H1 (cell line): ENCODE measurements at regions not wholly inside any gene's neighbourhood (a gene's known extent, or its start where the extent isn't known, plus 50 kb on each side); places are given as distances from the start of the nearest gene placed in this dataset.

Source experiments
- CTCF ChIA-PET: fragments of 300-600 bp; sonication (Branson Sonifier 250); formaldehyde crosslinking; loops from one replicate; lab custom pipeline; 2021; ENCODE audit not compliant: partially characterized antibody; lab: Charles Lee
- POLR2A ChIA-PET: fragments of 300-600 bp; sonication (Branson Sonifier 250); formaldehyde crosslinking; loops from one replicate; lab custom pipeline; 2021; ENCODE audit warnings: inconsistent platforms; ENCODE audit not compliant: partially characterized antibody; lab: Charles Lee
- DNase-seq, 2 experiments: peaks; one replicate each; pipeline versions ENCODE4 v3.0.0 to v3.0.0-alpha.2; 2010 to 2022; ENCODE audit warnings: low spot score in 2 of 2, low read depth in 1 of 2, mixed read lengths in 1 of 2
- FAIRE-seq: peaks from 2 replicates; lab custom pipeline; 2011; peaks lifted over from hg19 to GRCh38; lab: Jason Lieb, UNC
- H2AFZ ChIP-seq: 2 replicates; pipeline ENCODE4 v1.8.1; 2012; ENCODE audit warnings: low read length, inconsistent platforms
- H2AK5ac ChIP-seq: 2 replicates; pipeline ENCODE4 v1.6.1; 2013; ENCODE audit warnings: low read depth, low read length
- H2BK120ac ChIP-seq: replicated peaks from 2 replicates; pipeline ENCODE3; 2013; ENCODE audit warnings: low read depth, low read length, inconsistent platforms
- H2BK12ac ChIP-seq: 2 replicates; pipeline ENCODE4 v1.6.1; 2013; ENCODE audit warnings: low read depth, low read length
- H2BK15ac ChIP-seq: 2 replicates; pipeline ENCODE4 v1.6.1; 2013; ENCODE audit warnings: low read length
- H2BK20ac ChIP-seq: 2 replicates; pipeline ENCODE4 v1.6.1; 2013; ENCODE audit warnings: low read length
- H2BK5ac ChIP-seq: 2 replicates; pipeline ENCODE4 v1.6.1; 2013; ENCODE audit warnings: low read depth, low read length
- H3K14ac ChIP-seq: 2 replicates; pipeline ENCODE4 v1.6.1; 2013; ENCODE audit warnings: inconsistent platforms; ENCODE audit not compliant: insufficient read length
- H3K18ac ChIP-seq: 2 replicates; pipeline ENCODE4 v1.6.1; 2013; ENCODE audit warnings: low read length; ENCODE audit errors: extremely low read depth
- H3K23ac ChIP-seq: 2 replicates; pipeline ENCODE4 v1.6.1; 2013; ENCODE audit warnings: inconsistent platforms; ENCODE audit not compliant: insufficient read length
- H3K23me2 ChIP-seq: 2 replicates; pipeline ENCODE4 v1.6.1; 2013; ENCODE audit warnings: low read depth, low read length
- H3K27ac ChIP-seq: 2 replicates; pipeline ENCODE4 v1.6.1; 2011; ENCODE audit warnings: low read depth, low read length, inconsistent platforms
- H3K27me3 ChIP-seq, 4 experiments: replicated peaks in 1 of 4; 1 replicate in 1 of 4; 2 replicates in 3 of 4; pipeline versions ENCODE4 v1.6.1 to v1.8.1; 2011 to 2013; ENCODE audit warnings: low read length in 3 of 4, mild to moderate bottlenecking in 3 of 4, inconsistent platforms in 2 of 4, mixed read lengths in 2 of 4, moderate library complexity in 1 of 4; ENCODE audit not compliant: control insufficient read depth in 3 of 4, insufficient read depth in 3 of 4; ENCODE audit errors: extremely low read depth in 1 of 4
- H3K36me3 ChIP-seq, 4 experiments: 2 replicates each; pipeline versions ENCODE4 v1.6.1 to v1.8.1; 2011 to 2013; ENCODE audit warnings: mild to moderate bottlenecking in 4 of 4, low read length in 3 of 4, moderate library complexity in 2 of 4, control low read depth in 1 of 4, inconsistent platforms in 1 of 4; ENCODE audit not compliant: insufficient read depth in 4 of 4, control insufficient read depth in 2 of 4
- H3K4ac ChIP-seq: replicated peaks from 2 replicates; pipeline ENCODE3; 2013; ENCODE audit warnings: low read length, low read depth, mixed read lengths, inconsistent platforms; ENCODE audit not compliant: insufficient read length
- H3K4me1 ChIP-seq, 4 experiments: replicated peaks in 1 of 4; 1 replicate in 1 of 4; 2 replicates in 3 of 4; pipeline versions ENCODE4 v1.6.1 to v1.8.1; 2011 to 2013; ENCODE audit warnings: low read length in 3 of 4, inconsistent platforms in 2 of 4, mixed read lengths in 1 of 4; ENCODE audit not compliant: insufficient read depth in 4 of 4, control insufficient read depth in 3 of 4
- H3K4me2 ChIP-seq, 2 experiments: 2 replicates each; pipeline versions ENCODE4 v1.6.1 to v1.8.1; 2011 to 2013; ENCODE audit warnings: low read depth in 2 of 2, low read length in 2 of 2, control low read depth in 1 of 2, inconsistent platforms in 1 of 2, mild to moderate bottlenecking in 1 of 2; ENCODE audit not compliant: insufficient read depth in 1 of 2
- H3K4me3 ChIP-seq, 4 experiments: fragments of 200-600, 300-600 bp in 1 of 4; sonication (generic), shearing (Covaris generic), sonication (Bioruptor Twin) in 1 of 4; 2 replicates each; pipeline versions ENCODE4 v1.5.1 to v1.8.1; 2011 to 2016; ENCODE audit warnings: low read length in 4 of 4, low read depth in 3 of 4, control low read depth in 2 of 4, inconsistent platforms in 2 of 4, mild to moderate bottlenecking in 2 of 4, mixed read lengths in 1 of 4, moderate library complexity in 1 of 4; ENCODE audit not compliant: insufficient read depth in 2 of 4; ENCODE audit errors: extremely low read depth in 1 of 4
- H3K56ac ChIP-seq: replicated peaks from 2 replicates; pipeline ENCODE3; 2013; ENCODE audit warnings: low read depth, mild to moderate bottlenecking, mixed read lengths, low read length, inconsistent platforms; ENCODE audit not compliant: insufficient read length
- H3K79me1 ChIP-seq: 2 replicates; pipeline ENCODE4 v1.6.1; 2013; ENCODE audit warnings: low read depth, low read length, control low read depth
- H3K79me2 ChIP-seq, 2 experiments: 2 replicates each; pipeline versions ENCODE4 v1.6.1 to v1.8.1; 2012 to 2013; ENCODE audit warnings: low read length in 2 of 2, mild to moderate bottlenecking in 2 of 2, inconsistent platforms in 1 of 2; ENCODE audit not compliant: insufficient read depth in 2 of 2, control insufficient read depth in 1 of 2
- H3K9ac ChIP-seq, 4 experiments: replicated peaks in 1 of 4; 1 replicate in 1 of 4; 2 replicates in 3 of 4; pipeline versions ENCODE4 v1.6.1 to v1.8.1; 2011 to 2013; ENCODE audit warnings: low read depth in 3 of 4, low read length in 3 of 4, control low read depth in 2 of 4, mild to moderate bottlenecking in 2 of 4, moderate library complexity in 2 of 4, inconsistent platforms in 1 of 4; ENCODE audit errors: extremely low read depth in 1 of 4
- H3K9me3 ChIP-seq, 2 experiments: 2 replicates each; pipeline versions ENCODE4 v1.6.1 to v1.8.1; 2012 to 2013; ENCODE audit warnings: mild to moderate bottlenecking in 2 of 2, moderate library complexity in 2 of 2, control low read depth in 1 of 2, inconsistent platforms in 1 of 2, low read depth in 1 of 2, low read length in 1 of 2, mixed read lengths in 1 of 2; ENCODE audit not compliant: insufficient read depth in 2 of 2
- H4K20me1 ChIP-seq, 2 experiments: replicated peaks in 1 of 2; 2 replicates each; pipeline versions ENCODE3 to v1.8.1; 2011 to 2013; ENCODE audit warnings: inconsistent platforms in 2 of 2, low read length in 2 of 2, mild to moderate bottlenecking in 1 of 2; ENCODE audit not compliant: insufficient read depth in 2 of 2, control insufficient read depth in 1 of 2
- H4K5ac ChIP-seq: 2 replicates; pipeline ENCODE4 v1.6.1; 2013; ENCODE audit warnings: low read length, low read depth, mixed read lengths, inconsistent platforms; ENCODE audit not compliant: insufficient read length
- H4K8ac ChIP-seq: 2 replicates; pipeline ENCODE4 v1.8.0; 2013; ENCODE audit warnings: mild to moderate bottlenecking, moderate library complexity, low read length, inconsistent platforms; ENCODE audit not compliant: insufficient read depth; ENCODE audit errors: extremely low read depth
- H4K91ac ChIP-seq: replicated peaks from 2 replicates; pipeline ENCODE3; 2013; ENCODE audit warnings: low read length, mixed read lengths, inconsistent platforms; ENCODE audit not compliant: insufficient read length
- BCL11A ChIP-seq, 2 experiments: IDR thresholded peaks; one replicate each; pipeline ENCODE4 v1.6.1; 2011; ENCODE audit warnings: low read depth in 2 of 2, low read length in 2 of 2, mild to moderate bottlenecking in 2 of 2
- CEBPB ChIP-seq: IDR thresholded peaks from 2 replicates; pipeline ENCODE4 v1.6.1; 2012; ENCODE audit warnings: low read depth, low read length
- EP300 ChIP-seq, 2 experiments: IDR thresholded peaks; 1 replicate in 1 of 2; 2 replicates in 1 of 2; pipeline ENCODE4 v1.6.1; 2011 to 2012; ENCODE audit warnings: low read depth in 2 of 2, low read length in 2 of 2, mild to moderate bottlenecking in 2 of 2, borderline replicate concordance in 1 of 2, inconsistent platforms in 1 of 2, moderate library complexity in 1 of 2
- FOSL1 ChIP-seq: IDR thresholded peaks from 2 replicates; pipeline ENCODE4 v1.6.1; 2011; ENCODE audit warnings: mild to moderate bottlenecking, low read depth, low read length, moderate library complexity; ENCODE audit not compliant: insufficient read depth
- GTF2F1 ChIP-seq: IDR thresholded peaks from 2 replicates; pipeline ENCODE4 v1.6.1; 2012; ENCODE audit warnings: low read depth, low read length, improper control_type of control experiment, borderline replicate concordance
- HDAC2 ChIP-seq, 2 experiments: fragments of 300-600 bp in 1 of 2; sonication (generic) in 1 of 2; IDR thresholded peaks; 2 replicates each; pipeline ENCODE4 v1.6.1; 2011 to 2012; ENCODE audit warnings: low read depth in 2 of 2, low read length in 2 of 2, mild to moderate bottlenecking in 2 of 2, moderate library complexity in 2 of 2, borderline replicate concordance in 1 of 2, inconsistent platforms in 1 of 2
- HDAC6 ChIP-seq: IDR thresholded peaks from one replicate; pipeline ENCODE4 v1.7.1; 2012; ENCODE audit warnings: low read depth, mild to moderate bottlenecking, inconsistent platforms, low read length, moderate library complexity
- KDM1A ChIP-seq: fragments of 200-600, 300-600 bp; sonication (generic); IDR thresholded peaks from 2 replicates; pipeline ENCODE4 v1.7.1; 2016; ENCODE audit warnings: mild to moderate bottlenecking, low read length, borderline replicate concordance
- NRF1 ChIP-seq: IDR thresholded peaks from 2 replicates; pipeline ENCODE4 v1.6.1; 2011; ENCODE audit warnings: mild to moderate bottlenecking, low read depth, low read length, improper control_type of control experiment
- POU5F1 ChIP-seq: IDR thresholded peaks from 2 replicates; pipeline ENCODE4 v1.6.1; 2011; ENCODE audit warnings: low read depth, mild to moderate bottlenecking, low read length, moderate library complexity
- RBBP5 ChIP-seq: IDR thresholded peaks from 2 replicates; pipeline ENCODE4 v1.7.1; 2012; ENCODE audit warnings: low read depth, mild to moderate bottlenecking, inconsistent platforms, low read length, moderate library complexity, borderline replicate concordance
- SAP30 ChIP-seq: fragments of 300-600 bp; sonication (generic); IDR thresholded peaks from 2 replicates; pipeline ENCODE4 v1.7.1; 2012; ENCODE audit warnings: low read length, moderate library complexity, mild to moderate bottlenecking, inconsistent platforms; ENCODE audit not compliant: insufficient read depth, insufficient replicate concordance
- SP2 ChIP-seq: IDR thresholded peaks from 2 replicates; pipeline ENCODE4 v1.6.1; 2012; ENCODE audit warnings: mild to moderate bottlenecking, low read length, inconsistent platforms
- WGBS, 2 experiments: shearing (Covaris generic) in 1 of 2; methylation state at CpG; one replicate each; pipeline versions ENCODE4 v1.1.6 to v1.1.7; 2013 to 2015; ENCODE audit warnings: low lambda C conversion rate in 2 of 2, mixed read lengths in 2 of 2, inconsistent platforms in 1 of 2, low coverage in 1 of 2, missing lambda C conversion rate in 1 of 2; ENCODE audit not compliant: insufficient replicate concordance in 2 of 2, insufficient coverage in 1 of 2, insufficient read length in 1 of 2; ENCODE audit errors: extremely low coverage in 1 of 2, missing lambda C conversion rate in 1 of 2; 5-methylcytosine and 5-hydroxymethylcytosine counted together
- TF ChIP-seq, protein P1 (sequence below): IDR thresholded peaks from 2 replicates; pipeline ENCODE4 v1.6.1; 2011; ENCODE audit warnings: low read length, improper control_type of control experiment

DNA sequence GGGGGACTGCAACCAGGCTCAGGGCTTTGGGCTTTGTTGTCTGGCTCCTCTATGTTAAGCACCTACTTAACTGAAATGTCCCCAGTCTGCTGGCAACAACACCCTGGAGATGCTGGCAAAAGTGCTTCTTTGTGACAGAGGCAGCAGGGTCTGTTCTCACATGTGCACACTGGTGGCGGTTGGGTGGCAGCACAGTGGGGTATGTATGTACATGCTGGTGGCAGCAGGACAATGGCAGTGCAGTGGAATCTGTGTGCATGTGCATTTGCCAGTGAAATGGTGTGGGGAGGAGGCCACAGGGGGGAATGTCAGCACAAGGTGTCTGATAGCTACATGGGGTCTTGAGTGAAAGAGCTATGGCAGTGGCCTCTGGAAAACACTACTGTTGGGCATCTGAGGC, 830.3 kb downstream of the DIPK2A start:
- POLR2A ChIA-PET: no interaction called here
- H4K8ac ChIP-seq: no peak overlapping the region
- H3K27ac ChIP-seq: no peak overlapping the region
- no peak overlapping the region for H2BK20ac ChIP-seq
- H3K4me2 ChIP-seq: no peak overlapping the region
- no peak for FAIRE-seq
- H3K4ac ChIP-seq: no peak overlapping the region
- H3K18ac ChIP-seq: no peak overlapping the region
- no peaks in the 10 kb centered on the region for H3K79me2 ChIP-seq
- no peak overlapping the region for H3K23ac ChIP-seq
- no peak for TF ChIP-seq RBBP5
- no peak for TF ChIP-seq HDAC2 (IDR thresholded peaks at IDR 0.05; ENCODE audit: borderline replicate concordance in 1 of 2, low read depth in 2 of 2, low read length in 2 of 2)
- TF ChIP-seq SAP30: no peak
- TF ChIP-seq BCL11A (IDR thresholded peaks at IDR 0.05; ENCODE audit: low read depth in 2 of 2, low read length in 2 of 2): no peak
- TF ChIP-seq EP300 (IDR thresholded peaks at IDR 0.05; ENCODE audit: borderline replicate concordance in 1 of 2, low read depth in 2 of 2, low read length in 2 of 2): no peak
- no peak for TF ChIP-seq GTF2F1
- no peak for TF ChIP-seq HDAC6
- TF ChIP-seq FOSL1: no peak
- TF ChIP-seq SP2: no peak
- no peak for TF ChIP-seq POU5F1
- TF ChIP-seq, protein P1, sequence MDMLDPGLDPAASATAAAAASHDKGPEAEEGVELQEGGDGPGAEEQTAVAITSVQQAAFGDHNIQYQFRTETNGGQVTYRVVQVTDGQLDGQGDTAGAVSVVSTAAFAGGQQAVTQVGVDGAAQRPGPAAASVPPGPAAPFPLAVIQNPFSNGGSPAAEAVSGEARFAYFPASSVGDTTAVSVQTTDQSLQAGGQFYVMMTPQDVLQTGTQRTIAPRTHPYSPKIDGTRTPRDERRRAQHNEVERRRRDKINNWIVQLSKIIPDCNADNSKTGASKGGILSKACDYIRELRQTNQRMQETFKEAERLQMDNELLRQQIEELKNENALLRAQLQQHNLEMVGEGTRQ: no peak
- TF ChIP-seq KDM1A: no peak
- TF ChIP-seq NRF1: no peak
- TF ChIP-seq CEBPB: no peak
- TF ChIP-seq, all 59 proteins: peak for 0
- no peaks in the 10 kb centered on the region for H3K9me3 ChIP-seq
- 92% methylated on average over 1 of the region's 1 CpG; no CpG with 5 or more reads in 1 of the 2 experiments for WGBS, 2 experiments
- no peaks in the 10 kb centered on the region for H3K79me1 ChIP-seq
- H2AK5ac ChIP-seq: no peak overlapping the region
- H4K20me1 ChIP-seq: no peaks in the 10 kb centered on the region
- H4K5ac ChIP-seq: no peak overlapping the region
- H3K27me3 ChIP-seq: no peaks in the 10 kb centered on the region
- H3K14ac ChIP-seq: no peak overlapping the region
- H2BK15ac ChIP-seq: no peak overlapping the region
- H3K9ac ChIP-seq: no peak overlapping the region
- no peak for DNase-seq
- no peak overlapping the region for H2AFZ ChIP-seq
- H3K4me3 ChIP-seq: no peak overlapping the region
- CTCF ChIA-PET: no interaction called here
- no peak overlapping the region for H3K56ac ChIP-seq
- no peak overlapping the region; the same call in 1 of the 2 replicates for H2BK12ac ChIP-seq
- no peak overlapping the region for H2BK120ac ChIP-seq
- no peak overlapping the region for H2BK5ac ChIP-seq
- H4K91ac ChIP-seq: no peak overlapping the region
- H3K36me3 ChIP-seq: no peaks in the 10 kb centered on the region
- H3K23me2 ChIP-seq: no peaks in the 10 kb centered on the region
- H3K4me1 ChIP-seq: no peaks in the 10 kb centered on the region
